Inflammatory macrophage (primary cell): ENCODE measurements at regions not wholly inside any gene's neighbourhood (a gene's known extent, or its start where the extent isn't known, plus 50 kb on each side); places are given as distances from the start of the nearest gene placed in this dataset.
A peak's percentile ranks its signal among the peaks of the same experiment; 100 is the strongest.
"Not testable (repeated sequence)": the region's sequence is repeated elsewhere in the genome, so short reads cannot be mapped to it uniquely, and the experiment has no call there.

ENCODE experiments used
- DNase-seq, 2 donors: peaks; one replicate each; pipeline ENCODE4 v3.0.0-alpha.2; 2020 to 2022

DNA sequence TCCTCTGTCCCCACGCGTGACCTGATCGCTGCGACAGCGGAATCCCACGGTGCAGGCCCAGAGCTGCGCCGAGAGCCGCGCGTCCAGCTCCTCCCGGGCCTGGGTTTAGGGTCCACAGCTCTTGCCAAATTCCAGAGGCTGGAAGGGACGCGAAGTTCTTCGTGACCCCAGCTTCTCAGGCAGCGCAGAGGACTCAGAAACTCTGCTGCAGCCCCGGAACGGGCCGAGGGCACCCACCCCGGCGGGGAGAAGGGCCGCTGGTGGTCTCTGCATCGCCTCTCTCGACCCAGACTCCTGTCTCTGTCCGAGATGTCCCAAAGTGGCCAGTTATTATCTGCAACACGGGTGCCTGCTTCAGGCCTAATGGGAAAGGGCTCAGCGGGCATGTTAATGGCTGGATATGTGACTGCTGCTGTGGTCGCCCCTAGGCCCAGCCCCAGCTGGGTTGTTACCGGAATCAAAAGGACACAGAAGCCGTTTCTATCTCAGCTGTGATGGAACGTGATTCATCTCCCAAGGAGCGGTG is 236.4 kb downstream of the VRK1 start:
- DNase-seq = no peak

DNA sequence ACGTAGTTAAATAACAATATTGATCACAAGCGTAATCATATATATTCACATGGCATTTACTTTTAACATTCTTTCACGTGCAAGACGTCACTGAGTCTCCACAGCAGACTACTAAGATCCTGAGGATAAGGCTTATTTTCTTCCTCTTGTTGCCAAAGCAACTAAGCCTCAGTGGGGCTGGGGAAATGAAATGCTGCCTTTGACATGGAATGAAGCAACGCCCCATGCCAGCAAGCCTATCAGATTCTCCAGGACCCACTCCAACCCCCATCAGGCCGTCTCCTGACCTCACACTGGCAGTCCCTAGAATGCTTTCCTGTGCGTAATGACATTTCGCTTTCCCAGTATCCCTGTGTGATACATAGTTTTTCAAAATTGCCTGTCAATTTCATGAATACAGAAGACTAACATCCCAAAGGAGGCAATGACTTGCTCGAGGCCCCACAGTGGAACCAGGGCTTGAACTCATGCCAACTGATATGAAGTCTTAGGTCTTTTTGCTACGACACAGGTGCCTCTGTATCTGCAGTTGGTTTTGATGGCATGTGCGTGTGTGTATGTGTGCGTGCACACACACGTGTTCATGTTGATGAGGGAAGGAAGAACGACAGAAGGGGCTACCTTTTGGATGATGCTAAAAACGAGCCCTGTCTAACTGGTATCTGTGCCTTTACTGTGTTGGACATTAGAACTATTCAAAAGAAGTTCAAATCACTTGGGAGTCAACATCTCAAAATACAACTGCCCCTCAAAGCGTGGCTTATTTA is 239.1 kb downstream of the VRK1 start:
- DNase-seq = no peak

DNA sequence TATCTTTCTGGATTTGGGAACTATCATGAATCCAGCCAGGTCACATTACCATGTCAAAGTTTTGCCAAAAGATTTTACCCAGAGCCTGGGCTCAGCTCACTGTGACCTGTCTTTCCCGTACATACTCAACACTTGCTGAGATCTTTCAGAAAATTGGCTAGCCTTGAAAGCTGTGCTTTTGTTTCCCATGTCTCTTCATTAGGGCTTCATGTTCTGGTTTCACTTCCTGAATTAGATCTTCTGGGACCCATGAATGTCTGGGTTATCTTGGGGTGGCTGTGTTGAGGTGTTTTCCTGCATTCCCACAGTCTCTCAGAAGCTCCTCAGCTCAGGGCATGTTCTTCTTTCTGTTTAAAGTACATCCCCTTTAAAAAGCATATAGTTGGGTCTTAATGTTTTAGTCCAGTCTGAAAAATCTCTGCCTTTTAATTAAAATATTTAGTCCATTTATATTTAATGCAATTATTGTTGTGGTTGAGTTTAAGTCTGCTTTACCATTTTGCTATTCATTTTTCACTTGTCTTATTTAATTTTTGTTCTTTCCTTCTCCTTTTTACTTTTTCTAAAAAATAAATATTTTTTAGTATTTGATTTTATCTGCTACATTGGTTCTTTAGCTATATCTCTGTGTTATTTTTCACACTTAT is 242.7 kb downstream of the VRK1 start:
- no peak for DNase-seq

DNA sequence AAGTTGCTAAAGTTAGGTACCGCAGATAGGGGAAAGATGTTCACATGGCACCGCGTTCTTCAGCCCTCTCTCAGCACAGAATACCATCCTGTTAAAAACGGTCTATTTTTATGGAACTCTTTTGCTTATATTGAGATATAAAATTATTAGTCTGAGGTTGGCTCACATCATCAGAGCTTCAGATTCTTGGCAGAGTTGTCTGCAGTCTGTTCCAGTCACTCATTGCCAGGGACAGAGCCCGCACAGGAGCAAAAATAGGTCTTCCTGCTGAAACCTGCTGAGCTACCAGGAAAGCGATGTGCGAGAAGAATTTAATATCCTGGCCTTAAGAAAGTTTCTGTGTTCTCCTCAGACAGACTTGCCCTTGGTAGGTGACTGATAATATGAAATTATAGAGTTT is 249.8 kb downstream of the VRK1 start:
- no peak for DNase-seq

DNA sequence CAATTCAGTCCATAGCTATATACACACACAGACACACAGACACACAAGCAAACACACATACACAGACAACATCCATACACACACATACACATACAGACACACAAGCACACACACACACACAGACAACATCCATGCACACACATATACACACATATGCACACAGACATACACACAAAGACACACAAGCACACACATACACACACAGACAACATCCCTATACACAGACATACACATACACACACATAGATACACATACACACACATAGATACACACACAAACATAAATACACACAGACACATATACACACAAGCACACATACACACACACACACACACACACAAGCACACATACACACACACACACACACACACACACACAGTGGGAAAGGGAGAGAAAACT is 254.8 kb downstream of the VRK1 start:
- no peak for DNase-seq

DNA sequence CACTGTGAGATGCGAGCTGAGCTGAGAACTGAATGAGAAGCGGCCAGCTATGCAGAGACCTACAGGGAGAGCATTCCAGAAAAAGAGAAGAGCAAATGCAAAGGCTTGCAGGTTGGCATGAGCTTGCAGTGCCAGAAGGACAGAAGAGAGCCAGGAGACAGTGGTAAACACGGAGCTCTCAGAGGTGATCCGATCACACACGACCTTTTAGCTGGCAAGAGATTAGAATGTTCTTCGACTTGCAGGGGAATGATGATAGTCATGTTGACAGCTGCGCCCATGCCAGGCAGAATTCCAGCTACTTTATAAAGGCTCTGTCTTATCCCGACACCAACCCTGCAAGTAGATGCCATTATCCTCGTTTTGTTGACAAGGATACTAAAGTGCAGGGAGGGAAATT is 256.8 kb downstream of the VRK1 start:
- DNase-seq = no peak

DNA sequence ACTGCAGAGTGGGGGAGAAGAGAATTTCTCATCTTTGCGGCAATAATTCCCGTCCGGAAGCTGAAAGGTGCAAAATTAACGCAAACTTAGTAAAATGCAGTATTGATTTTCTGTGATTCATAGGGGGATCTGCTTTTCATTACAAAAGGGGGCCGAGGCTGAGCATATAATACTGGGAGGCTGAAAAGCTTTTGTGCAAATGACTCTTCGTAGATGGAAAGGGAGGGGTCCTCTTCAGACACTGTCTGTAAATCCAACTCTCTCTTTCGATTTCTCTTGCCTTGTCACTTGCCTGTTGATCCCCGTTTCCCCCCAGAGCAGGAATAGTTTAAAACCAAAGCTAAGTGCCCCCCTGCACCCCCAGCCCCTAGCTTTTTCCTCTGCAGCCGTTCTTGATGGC is 258.2 kb downstream of the VRK1 start:
- DNase-seq = no peak

DNA sequence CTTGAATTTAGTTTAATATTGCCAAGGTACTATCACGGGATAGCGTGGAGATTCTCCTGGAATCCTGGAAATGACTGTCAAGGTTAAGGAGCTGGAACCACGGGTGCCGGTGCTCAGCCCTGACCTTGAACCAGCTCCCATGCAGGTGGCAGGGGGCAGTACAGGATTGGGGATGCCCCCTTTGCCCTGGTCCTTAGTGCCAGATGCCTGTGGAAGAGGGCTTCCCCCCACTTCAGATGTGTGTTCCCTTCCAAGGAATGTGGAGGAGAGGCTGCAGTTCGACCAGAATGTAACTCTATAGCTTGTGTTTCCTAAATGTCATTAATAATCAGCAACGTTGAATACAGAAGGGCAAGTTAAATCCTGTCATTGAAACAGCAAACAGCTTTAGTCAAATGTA is 258.9 kb downstream of the VRK1 start:
- no peak for DNase-seq

DNA sequence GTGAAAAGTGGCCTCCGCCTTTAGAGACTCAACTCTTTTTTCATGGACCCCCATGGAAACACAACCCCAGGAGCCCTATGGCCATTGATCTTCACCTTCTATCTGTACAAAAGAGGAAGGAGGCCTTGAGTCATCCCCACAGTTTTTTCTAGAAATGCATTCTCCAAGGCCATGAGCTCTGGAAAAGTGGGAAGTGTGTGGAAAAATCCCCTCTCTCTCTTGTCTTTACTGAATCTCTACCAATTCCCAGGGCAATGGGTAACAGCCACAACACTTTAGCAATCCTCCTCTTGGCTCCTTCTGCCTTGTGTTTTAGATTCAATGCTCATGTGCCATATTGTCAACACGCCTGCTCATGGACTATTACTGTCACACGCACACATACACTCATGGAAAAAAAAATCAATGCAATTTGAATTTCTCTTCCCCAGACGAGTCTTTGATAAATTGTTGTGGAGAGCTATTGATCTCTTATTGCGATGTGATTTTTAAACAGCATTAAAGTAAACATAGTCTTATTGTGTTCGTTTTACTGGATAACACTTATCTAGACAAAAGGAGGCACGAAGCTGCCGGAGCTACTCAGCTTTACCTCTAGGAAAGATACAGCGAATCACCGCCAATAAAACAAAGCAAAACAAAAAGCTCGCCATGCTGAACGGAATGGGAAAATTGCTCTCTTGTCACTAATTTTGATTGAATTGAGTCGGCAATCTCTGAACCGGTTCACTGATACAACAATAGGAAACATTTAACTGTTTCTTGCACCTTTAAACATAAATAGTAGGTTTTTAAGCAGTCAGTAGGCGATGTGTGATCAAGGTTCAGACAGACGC is 260.3 kb downstream of the VRK1 start:
- DNase-seq = no peak

DNA sequence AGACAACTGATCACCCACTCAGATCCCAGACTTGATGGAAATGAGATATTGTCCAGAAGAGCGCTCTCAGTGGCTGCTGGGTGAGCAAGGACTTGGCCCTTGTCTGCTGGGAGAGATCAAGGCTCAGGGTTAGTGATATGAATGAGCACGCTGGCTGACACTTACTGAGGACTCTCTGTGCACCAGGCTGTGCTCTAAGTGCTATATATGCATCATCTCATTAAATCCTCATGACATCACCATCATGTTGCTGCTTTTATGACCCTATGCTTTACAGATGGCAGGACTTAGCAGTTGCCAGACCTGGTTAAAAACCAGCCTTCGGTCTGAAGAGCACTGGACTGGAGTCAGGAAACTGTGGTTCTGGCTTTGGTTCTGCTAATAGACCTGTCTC is 260.9 kb downstream of the VRK1 start:
- DNase-seq = no peak

DNA sequence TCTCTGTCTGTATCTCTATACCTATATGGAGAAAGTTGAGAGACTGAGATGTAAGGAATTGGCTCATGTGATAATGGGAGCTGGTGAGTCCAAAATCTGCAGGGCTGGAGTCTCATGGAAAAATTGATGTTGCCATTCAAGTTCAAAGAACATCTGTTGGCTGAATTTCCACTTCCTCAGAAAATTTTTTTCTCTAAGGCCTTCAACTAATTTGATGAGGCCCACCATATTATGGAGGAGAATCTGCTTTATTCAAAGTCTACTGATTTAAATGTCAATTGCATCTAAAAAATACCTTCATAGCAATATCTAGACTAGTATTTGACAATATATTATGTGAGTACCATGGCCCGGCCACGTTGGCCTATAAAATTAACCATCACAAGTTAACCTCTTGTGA is 261.4 kb downstream of the VRK1 start:
- DNase-seq = no peak

DNA sequence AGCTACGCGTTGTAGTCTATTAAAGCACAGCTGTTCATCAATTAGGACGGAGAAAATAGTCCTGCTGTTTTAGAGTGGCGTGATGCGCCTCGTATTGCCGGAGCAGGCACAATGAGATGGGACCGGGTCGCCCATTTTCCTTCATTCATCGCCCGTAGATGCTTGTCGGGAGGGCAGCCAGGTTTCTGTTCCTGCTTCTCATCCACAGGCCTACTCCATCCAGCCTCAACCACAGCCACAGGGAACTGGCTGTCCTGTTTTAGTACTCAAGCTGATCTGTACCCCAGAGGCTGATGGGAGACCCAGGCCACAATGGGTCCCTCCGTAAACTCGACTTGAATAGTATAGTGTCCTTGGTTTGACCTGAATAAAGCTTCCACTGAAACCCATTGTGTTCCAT is 264.0 kb downstream of the VRK1 start:
- DNase-seq = no peak

DNA sequence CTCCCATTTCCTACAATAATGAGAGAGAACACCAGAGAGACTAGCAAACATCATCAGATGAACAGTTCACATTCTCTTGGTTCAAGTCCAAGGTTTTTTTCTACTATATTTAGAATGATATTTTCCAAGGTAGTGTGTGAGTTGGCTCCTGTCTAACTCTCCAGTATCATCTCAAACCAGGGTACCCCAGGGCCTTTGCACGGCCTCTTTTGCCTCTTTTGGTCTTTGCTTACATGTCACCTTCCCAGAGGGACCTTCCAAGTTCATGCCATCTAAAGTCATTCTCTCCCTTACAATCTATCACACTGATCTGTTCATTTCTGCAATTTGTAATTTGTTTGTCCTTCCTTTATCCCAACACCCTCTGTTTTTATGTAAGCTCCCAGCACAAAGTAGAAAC is 264.5 kb downstream of the VRK1 start:
- no peak for DNase-seq

DNA sequence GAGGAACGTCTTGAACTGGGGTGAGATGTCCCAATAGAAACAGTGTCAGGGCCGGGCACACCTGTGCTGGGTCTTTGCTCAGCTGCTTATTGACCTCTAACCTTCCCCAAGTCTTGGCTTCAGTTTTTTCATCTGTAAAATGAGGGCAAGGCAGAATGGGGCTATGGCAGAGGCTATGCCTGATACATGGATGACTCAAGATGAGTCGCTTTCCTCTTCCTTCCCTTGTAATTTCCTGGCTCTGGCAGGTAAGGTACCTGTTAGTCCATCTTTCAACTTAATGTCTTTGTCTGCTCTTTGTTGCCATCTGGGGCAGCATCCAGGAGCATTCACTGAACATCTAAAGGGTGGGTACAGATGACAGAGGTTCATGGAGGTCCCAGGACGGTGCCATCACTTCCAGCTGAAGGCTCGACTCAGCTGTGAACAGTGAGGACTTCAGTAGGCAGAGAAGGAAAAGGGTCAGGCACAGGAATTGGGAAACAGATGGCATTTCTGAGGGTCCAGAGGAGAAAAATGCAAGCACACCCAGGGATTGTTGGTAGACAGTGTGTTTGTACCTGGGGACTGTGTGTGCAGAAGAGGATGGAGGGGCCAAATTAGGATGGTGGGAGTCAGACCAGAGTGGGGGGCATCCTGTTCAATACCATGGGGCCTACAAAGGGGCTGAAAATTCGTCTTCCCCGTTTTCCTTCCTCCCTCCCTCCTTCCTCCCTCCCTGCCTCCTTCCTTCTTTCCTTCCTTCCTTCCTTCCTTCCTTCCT is 268.3 kb downstream of the VRK1 start:
- DNase-seq = no peak

DNA sequence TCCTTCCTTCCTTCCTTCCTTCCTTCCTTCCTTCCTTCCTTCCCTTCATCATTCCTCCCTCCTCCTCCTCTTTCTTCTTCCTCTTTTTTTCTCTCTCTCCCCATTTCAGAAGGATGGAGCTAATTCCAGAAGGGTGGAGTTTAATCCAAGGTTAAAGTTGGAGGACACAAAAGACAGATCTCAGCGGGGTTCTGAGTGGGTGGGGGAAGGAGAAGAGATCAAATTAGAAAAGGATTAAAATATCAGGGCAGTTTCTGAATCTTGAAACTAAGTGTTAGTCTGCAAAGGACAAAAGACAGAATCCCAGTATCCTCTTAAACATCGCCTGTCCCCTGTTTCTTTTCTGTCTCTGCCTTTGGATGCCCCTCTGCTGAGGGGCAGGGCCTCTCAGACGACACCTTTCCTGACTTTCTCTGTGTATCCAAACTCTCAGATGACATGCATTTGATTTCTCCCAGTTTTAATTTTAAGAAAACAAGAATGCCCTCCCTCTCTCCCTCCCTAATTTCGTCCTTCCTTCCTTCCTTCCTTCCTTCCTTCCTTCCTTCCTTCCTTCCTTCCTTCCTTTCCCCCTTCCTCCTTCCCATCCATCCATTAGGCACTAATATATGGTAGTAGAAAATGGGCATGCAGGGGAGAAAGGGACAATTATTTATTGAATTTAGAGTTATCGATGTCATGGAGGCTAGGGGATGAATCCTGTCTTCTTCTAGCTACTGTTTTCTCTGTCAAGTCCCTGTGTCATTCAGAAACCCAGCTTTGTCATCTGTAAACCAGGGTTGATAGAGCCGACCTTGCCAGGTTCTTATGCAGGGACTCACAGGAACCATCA is 269.1 kb downstream of the VRK1 start:
- DNase-seq = no peak

DNA sequence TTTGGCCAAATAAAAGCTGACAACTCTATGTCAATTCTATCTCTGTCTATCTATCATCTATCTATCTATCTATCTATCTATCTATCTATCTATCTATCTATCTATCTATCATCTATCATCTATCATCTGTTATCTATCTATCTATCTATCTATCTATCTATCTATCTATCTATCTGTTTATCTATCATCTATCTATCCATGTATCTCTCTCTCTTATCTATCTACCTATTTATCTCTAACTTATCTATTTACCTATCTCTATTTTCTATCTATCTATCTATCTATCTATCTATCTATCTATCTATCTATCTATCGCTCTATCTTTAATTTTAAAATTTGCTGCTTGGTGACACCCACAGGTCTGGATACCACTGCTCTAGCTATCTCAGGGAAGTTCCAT is 271.1 kb downstream of the VRK1 start:
- DNase-seq = not testable (repeated sequence)

DNA sequence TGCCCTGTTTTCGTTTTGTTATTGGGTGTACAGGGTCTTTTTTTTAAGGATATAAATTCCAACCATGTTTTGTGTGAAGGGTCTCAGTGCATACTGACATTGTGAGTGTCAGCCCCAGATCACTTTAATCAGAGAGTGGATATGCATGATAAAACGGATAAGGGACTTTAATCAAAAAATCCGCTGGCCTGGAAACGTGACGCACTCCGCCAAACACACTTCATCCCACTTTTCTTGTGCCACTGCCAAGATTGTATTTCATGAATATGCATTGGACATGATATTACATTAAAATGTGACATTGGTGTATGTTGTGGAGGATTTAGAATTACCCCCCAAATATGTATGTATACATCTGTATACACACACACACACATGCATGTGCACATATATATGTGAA is 273.1 kb downstream of the VRK1 start:
- no peak for DNase-seq

DNA sequence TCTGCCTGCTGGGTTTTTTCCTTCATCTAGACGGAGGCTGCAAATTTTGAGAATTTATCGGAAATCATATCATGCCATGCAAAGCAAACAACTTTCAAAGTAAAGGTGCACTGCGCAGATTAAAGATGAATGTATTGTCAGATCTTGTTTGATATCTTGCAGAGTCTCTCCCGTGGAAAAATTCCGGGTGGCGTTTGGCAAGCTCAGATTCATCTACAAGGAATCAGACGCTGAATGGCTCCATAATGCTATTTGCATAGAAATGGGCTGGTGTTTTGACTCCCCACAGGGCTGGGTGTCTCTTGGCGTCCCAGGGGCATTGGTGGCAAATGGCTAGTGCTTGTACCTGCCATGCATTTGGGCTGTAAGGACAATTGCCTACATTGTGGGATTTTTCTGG is 274.0 kb downstream of the VRK1 start:
- DNase-seq = no peak

DNA sequence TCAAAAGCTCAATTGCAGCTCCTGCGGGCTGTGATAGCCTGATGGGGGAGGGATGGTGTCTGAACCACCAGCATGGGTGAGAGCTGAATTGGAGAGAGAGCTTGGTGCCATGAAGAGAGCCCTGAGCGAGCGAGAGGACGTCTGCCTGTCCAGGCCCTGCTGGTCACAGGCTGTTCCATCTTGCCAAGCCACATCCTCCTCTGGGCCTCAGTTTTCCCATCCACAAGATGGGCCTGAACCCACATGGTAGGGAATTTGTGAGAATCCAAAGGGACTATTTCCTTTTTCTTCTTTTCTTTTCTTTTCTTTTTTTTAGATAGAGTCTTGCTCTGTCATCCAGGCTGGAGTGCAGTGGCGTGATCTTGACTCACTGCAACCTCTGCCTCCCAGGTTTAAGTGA is 276.4 kb downstream of the VRK1 start:
- DNase-seq = no peak

DNA sequence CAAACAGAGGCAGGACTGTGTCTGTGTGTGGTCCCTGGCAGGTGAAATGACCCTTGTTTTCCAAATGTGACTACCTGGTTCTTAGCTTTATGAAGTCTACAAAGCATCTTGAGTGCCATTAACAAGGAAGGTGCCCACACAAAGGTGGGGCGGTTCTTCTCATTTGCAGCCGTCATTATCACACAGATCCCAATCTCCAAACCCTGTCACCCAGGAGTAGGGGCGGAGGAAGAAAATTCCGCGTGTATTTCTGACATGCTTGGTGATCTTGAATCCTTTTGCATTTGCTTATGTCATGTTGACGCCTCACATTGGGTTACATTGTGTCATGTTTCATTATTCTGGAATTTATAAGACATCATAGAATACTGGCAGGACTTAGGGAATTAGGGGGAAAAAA is 277.3 kb downstream of the VRK1 start:
- no peak for DNase-seq

DNA sequence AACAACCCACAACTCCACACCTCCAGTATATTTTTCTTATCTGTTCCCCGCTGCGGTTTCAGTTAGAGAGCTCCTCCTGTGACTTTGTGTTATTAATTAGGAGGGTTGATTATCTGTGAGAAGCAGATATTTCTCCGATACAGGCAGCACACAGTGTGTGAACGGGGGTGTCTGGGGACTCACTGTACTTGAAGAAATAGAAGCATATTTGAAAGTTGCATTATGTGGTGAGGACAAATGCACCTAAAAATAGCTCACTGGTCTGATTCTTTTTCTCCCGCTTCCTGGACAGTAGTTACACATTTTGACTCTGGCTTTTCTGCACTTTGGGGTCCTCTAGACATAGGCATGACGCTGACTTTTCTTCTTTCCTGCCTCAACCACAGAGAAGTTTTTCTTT is 277.7 kb downstream of the VRK1 start:
- no peak for DNase-seq

DNA sequence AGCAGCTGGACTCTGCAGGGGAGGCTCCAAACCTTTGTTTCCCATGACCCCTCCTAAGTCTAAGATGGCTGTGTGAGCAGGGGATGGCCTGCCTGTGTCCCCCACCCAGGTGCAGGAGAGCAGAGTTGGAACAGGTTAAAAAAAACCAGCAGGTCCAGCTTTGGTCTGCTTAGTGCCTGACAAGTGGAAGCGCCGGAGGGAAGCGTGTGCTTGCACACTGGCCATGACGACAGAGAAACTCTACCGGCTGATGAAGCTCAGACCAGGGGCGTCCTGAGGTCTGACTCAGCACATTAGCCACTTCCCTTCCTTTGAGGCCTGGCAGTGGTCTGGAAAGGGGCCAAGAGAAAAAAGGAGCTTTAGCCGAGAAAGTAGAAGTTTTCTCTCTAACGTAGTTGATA is 280.1 kb downstream of the VRK1 start:
- peak; percentile 77 to 85 for DNase-seq
